GM12878 (cell line): ENCODE measurements at regions not wholly inside any gene's neighbourhood (a gene's known extent, or its start where the extent isn't known, plus 50 kb on each side); places are given as distances from the start of the nearest gene placed in this dataset.

ENCODE experiments used
- ELK1 ChIP-seq: IDR thresholded peaks from 2 replicates; pipeline ENCODE4 v1.6.1; 2012; ENCODE audit warnings: low read depth, low read length, improper control_type of control experiment
- NRF1 ChIP-seq: conservative IDR thresholded peaks from 2 replicates; pipeline ENCODE4 v1.6.1; 2011; ENCODE audit warnings: mild to moderate bottlenecking, low read depth, low read length, improper control_type of control experiment
- RFX5 ChIP-seq: IDR thresholded peaks from 2 replicates; pipeline ENCODE4 v1.6.1; 2011; ENCODE audit warnings: low read depth, low read length, improper control_type of control experiment
- ZNF274 ChIP-seq: IDR thresholded peaks from one replicate; pipeline ENCODE4 v1.8.0; 2011; ENCODE audit not compliant: insufficient read length, insufficient read depth
- TF ChIP-seq, protein P1 (sequence below): fragments of 450-650 bp; IDR thresholded peaks from 2 replicates; pipeline ENCODE4 v1.6.1; 2017; ENCODE audit warnings: mild to moderate bottlenecking, moderate library complexity
- TF ChIP-seq, protein P2 (sequence below): fragments of 450-650 bp; IDR thresholded peaks from 2 replicates; pipeline ENCODE4 v1.6.1; 2017; ENCODE audit warnings: low read depth, mild to moderate bottlenecking, moderate library complexity

DNA sequence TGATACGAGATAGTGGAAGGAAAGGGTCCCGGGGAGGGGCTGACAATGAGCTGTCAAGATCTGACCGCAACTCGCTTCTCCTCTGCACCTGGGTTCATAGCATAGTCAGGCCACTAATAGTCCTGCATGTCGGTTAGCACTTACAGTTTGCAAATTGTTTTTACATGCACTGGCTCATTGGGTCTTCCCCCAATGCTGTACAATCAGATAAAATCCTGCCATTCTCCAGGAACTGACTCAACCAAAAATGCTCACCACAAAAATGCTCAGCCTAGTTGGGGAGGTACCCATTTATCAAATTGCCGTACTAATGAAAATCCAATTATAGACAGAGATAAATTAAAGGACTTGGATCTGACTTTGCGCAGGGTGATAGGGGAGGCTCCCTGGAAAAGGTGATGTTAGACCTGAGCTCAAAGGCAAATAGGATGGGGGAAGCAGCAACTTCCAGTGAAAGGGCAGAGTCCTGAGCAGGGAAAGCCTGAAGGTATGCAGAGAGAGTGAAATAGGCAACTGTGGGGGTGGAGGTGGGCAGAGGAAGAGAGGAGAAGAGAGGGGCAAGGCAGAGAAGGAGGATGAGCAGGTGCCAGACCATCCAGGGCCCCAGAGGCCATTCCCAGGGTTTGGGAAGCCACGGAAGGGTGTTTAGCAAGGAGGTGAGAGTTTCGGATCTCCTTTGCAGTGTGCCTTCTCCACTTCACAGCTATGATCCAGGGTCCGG lies 326.1 kb upstream of the TSHZ3 start (continued):
- TF ChIP-seq ELK1, result no peak
- TF ChIP-seq NRF1, result no peak
- no peak for TF ChIP-seq RFX5
- TF ChIP-seq, protein P1, sequence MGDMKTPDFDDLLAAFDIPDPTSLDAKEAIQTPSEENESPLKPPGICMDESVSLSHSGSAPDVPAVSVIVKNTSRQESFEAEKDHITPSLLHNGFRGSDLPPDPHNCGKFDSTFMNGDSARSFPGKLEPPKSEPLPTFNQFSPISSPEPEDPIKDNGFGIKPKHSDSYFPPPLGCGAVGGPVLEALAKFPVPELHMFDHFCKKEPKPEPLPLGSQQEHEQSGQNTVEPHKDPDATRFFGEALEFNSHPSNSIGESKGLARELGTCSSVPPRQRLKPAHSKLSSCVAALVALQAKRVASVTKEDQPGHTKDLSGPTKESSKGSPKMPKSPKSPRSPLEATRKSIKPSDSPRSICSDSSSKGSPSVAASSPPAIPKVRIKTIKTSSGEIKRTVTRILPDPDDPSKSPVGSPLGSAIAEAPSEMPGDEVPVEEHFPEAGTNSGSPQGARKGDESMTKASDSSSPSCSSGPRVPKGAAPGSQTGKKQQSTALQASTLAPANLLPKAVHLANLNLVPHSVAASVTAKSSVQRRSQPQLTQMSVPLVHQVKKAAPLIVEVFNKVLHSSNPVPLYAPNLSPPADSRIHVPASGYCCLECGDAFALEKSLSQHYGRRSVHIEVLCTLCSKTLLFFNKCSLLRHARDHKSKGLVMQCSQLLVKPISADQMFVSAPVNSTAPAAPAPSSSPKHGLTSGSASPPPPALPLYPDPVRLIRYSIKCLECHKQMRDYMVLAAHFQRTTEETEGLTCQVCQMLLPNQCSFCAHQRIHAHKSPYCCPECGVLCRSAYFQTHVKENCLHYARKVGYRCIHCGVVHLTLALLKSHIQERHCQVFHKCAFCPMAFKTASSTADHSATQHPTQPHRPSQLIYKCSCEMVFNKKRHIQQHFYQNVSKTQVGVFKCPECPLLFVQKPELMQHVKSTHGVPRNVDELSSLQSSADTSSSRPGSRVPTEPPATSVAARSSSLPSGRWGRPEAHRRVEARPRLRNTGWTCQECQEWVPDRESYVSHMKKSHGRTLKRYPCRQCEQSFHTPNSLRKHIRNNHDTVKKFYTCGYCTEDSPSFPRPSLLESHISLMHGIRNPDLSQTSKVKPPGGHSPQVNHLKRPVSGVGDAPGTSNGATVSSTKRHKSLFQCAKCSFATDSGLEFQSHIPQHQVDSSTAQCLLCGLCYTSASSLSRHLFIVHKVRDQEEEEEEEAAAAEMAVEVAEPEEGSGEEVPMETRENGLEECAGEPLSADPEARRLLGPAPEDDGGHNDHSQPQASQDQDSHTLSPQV, result no peak
- TF ChIP-seq, protein P2, sequence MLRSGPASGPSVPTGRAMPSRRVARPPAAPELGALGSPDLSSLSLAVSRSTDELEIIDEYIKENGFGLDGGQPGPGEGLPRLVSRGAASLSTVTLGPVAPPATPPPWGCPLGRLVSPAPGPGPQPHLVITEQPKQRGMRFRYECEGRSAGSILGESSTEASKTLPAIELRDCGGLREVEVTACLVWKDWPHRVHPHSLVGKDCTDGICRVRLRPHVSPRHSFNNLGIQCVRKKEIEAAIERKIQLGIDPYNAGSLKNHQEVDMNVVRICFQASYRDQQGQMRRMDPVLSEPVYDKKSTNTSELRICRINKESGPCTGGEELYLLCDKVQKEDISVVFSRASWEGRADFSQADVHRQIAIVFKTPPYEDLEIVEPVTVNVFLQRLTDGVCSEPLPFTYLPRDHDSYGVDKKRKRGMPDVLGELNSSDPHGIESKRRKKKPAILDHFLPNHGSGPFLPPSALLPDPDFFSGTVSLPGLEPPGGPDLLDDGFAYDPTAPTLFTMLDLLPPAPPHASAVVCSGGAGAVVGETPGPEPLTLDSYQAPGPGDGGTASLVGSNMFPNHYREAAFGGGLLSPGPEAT, result no peak
- no peak for TF ChIP-seq ZNF274
